SJCRH30 (cell line): ENCODE measurements at regions not wholly inside any gene's neighbourhood (a gene's known extent, or its start where the extent isn't known, plus 50 kb on each side); places are given as distances from the start of the nearest gene placed in this dataset.
"Not testable (repeated sequence)": the region's sequence is repeated elsewhere in the genome, so short reads cannot be mapped to it uniquely, and the experiment has no call there.

Experiments used
- DNase-seq, 2 experiments: peaks; one replicate each; pipeline ENCODE4 v3.0.0-alpha.2; 2015 to 2020
- H3K27ac ChIP-seq: fragments of 250-450 bp; sonication (Bioruptor Pico); 2 replicates; pipeline ENCODE4 v1.5.1; 2020; ENCODE audit warnings: mild to moderate bottlenecking, moderate library complexity
- H3K27me3 ChIP-seq: fragments of 250-450 bp; sonication (Bioruptor Pico); 2 replicates; pipeline ENCODE4 v1.5.1; 2020; ENCODE audit warnings: mild to moderate bottlenecking, moderate library complexity
- H3K36me3 ChIP-seq: fragments of 250-450 bp; sonication (Bioruptor Pico); 2 replicates; pipeline ENCODE4 v1.5.1; 2020; ENCODE audit warnings: mild to moderate bottlenecking, moderate library complexity
- H3K4me1 ChIP-seq: fragments of 250-450 bp; sonication (Bioruptor Pico); 2 replicates; pipeline ENCODE4 v1.5.1; 2020; ENCODE audit warnings: mild to moderate bottlenecking, moderate library complexity
- H3K4me3 ChIP-seq: fragments of 250-450 bp; sonication (Bioruptor Pico); 2 replicates; pipeline ENCODE4 v1.5.1; 2020; ENCODE audit warnings: mild to moderate bottlenecking, moderate library complexity
- H3K9me3 ChIP-seq: fragments of 250-450 bp; sonication (Bioruptor Pico); replicated peaks from 2 replicates; pipeline ENCODE4 v1.5.1; 2020; ENCODE audit warnings: mild to moderate bottlenecking, moderate library complexity

DNA sequence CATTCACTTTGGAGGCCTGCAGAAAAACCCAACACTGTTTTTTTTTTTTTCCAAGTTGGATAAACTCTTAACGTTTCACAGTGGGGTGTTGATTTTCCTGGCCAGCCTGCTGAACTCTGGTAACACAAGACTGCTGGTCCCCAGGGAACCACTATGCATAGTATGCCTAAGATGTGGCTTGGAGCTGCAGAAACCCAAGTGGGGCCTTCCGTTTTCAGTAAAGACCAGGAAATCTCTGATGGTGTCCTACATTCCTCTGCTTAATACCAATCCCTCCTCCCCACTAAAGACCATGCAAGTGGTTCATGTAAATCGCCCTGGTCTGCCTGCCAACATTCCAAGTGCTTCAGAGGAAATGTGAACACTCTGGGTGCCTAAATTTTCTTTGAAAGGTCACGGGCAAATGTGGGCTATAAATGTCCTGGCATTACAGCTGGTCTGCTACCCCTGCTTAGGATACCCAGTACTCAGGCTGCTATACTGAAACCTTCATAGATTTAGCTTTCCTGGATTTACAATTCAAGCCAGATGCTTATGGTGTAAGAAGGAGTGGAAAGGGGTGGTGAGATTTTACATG, 615.4 kb downstream of the MAFB start:
- Histone ChIP-seq H3K36me3 (no peaks in the 10 kb centered on the region), H3K27ac (no peak overlapping the region), H3K4me1 (peaks cover 14% of the 10 kb centered on the region), H3K4me3 (no peak overlapping the region), H3K27me3 (no peaks in the 10 kb centered on the region), H3K9me3 (no peaks in the 10 kb centered on the region)
- DNase-seq, result peak; percentile 90 to 95

DNA sequence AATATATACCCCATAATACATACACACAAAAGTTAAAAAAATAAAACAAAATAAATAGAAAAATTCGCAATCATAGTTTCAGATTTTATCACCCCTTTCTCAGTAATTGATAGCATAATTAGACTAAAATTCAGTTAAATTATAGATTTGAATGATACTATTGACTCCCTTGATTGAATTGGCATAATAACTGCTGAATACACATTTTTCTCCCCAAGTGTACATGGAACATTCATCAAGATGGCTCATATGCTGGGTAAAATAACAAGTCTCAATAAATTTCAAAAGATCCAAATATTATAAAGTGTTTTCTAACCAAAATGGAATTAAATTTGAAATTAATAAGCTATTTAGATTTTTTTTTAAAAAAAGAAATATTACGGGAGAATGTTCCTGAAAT, 616.1 kb downstream of the MAFB start:
- H3K27me3 ChIP-seq, result no peaks in the 10 kb centered on the region
- peaks cover 14% of the 10 kb centered on the region for H3K4me1 ChIP-seq
- no peaks in the 10 kb centered on the region for H3K9me3 ChIP-seq
- H3K4me3 ChIP-seq, result no peak overlapping the region
- H3K36me3 ChIP-seq, result no peaks in the 10 kb centered on the region
- H3K27ac ChIP-seq, result no peak overlapping the region
- no peak for DNase-seq

DNA sequence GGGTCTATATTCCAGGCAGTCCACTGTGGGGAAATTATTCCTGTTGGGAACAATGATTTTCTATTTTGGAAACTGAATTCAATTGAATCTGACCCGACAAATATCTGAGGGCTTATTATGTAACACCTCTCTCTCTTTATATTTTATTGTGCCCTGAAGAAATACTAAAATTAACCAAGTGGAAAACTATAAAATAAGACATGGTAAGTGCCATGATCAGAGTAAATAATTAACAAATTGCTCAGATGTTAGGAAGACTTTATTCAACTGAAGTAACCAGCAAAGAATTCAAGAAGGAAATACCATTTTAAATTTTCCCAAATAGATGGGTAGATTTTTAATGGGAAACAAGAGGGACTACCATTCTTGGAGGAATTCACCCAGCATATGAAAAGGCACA, 632.9 kb downstream of the MAFB start:
- H3K27me3 ChIP-seq, result peaks cover 3% of the 10 kb centered on the region; the same call in 1 of the 2 replicates
- no peak for DNase-seq
- H3K9me3 ChIP-seq, result no peaks in the 10 kb centered on the region; the same call in 1 of the 2 replicates
- no peak overlapping the region for H3K27ac ChIP-seq
- no peaks in the 10 kb centered on the region for H3K36me3 ChIP-seq
- H3K4me3 ChIP-seq, result no peak overlapping the region
- H3K4me1 ChIP-seq, result no peaks in the 10 kb centered on the region

DNA sequence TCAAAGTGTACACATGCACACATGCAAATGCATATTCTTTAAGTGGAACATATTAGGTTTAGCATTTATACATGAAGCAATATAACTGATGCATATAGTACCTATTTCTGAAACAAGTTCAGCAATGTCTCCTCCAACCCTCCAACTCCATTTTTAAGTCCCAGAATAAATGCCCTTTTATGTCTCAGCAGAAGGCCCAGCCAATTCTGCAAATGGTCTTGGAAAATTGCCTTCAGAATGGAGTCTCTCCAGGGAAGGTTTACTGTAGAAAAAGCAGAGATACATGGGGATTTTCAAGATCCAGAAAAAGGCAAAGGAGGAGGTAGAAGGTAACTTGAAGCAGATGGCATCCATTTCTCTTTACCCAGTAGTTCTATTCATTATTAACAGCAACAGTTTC, 633.3 kb downstream of the MAFB start:
- no peaks in the 10 kb centered on the region for H3K4me1 ChIP-seq
- no peak for DNase-seq
- H3K27me3 ChIP-seq, result peaks cover 3% of the 10 kb centered on the region; the same call in 1 of the 2 replicates
- no peak overlapping the region for H3K27ac ChIP-seq
- H3K4me3 ChIP-seq, result no peak overlapping the region
- H3K9me3 ChIP-seq, result no peaks in the 10 kb centered on the region; the same call in 1 of the 2 replicates
- H3K36me3 ChIP-seq, result no peaks in the 10 kb centered on the region

GRCh38 chr20:40054311-40054710, 634.7 kb downstream of the MAFB start:
- Histone ChIP-seq H3K4me1 (no peaks in the 10 kb centered on the region), H3K27me3 (peaks cover 3% of the 10 kb centered on the region; the same call in 1 of the 2 replicates), H3K4me3 (no peak overlapping the region), H3K36me3 (no peaks in the 10 kb centered on the region), H3K27ac (no peak overlapping the region), H3K9me3 (no peaks in the 10 kb centered on the region; the same call in 1 of the 2 replicates)
- DNase-seq, result no peak

GRCh38 chr20:40050596-40050995, 638.4 kb downstream of the MAFB start:
- Histone ChIP-seq H3K36me3 (no peaks in the 10 kb centered on the region), H3K9me3 (no peaks in the 10 kb centered on the region; the same call in 1 of the 2 replicates), H3K27me3 (0 out of 2 replicates have a peak, but pooled peaks cover 5% of the 10 kb centered on the region), H3K4me1 (no peaks in the 10 kb centered on the region), H3K27ac (no peak overlapping the region), H3K4me3 (no peak overlapping the region)
- no peak for DNase-seq

- no peak for DNase-seq
- no peaks in the 10 kb centered on the region; the same call in 1 of the 2 replicates for H3K9me3 ChIP-seq
These were observed 639.2 kb downstream of the MAFB start for GRCh38 chr20:40049854-40050253.

GRCh38 chr20:40046703-40047102, 642.3 kb downstream of the MAFB start:
- no peak for DNase-seq
- H3K36me3 ChIP-seq, result no peaks in the 10 kb centered on the region
- H3K27me3 ChIP-seq, result 0 out of 2 replicates have a peak, but pooled peaks cover 5% of the 10 kb centered on the region
- H3K4me3 ChIP-seq, result no peak overlapping the region
- no peaks in the 10 kb centered on the region for H3K9me3 ChIP-seq
- H3K4me1 ChIP-seq, result no peaks in the 10 kb centered on the region
- H3K27ac ChIP-seq, result no peak overlapping the region

More at GRCh38 chr20:40049854-40050253, 639.2 kb downstream of the MAFB start:
- no peak overlapping the region for H3K27ac ChIP-seq
- H3K4me3 ChIP-seq, result no peak overlapping the region
- no peaks in the 10 kb centered on the region for H3K4me1 ChIP-seq
- 0 out of 2 replicates have a peak, but pooled peaks cover 5% of the 10 kb centered on the region for H3K27me3 ChIP-seq
- no peaks in the 10 kb centered on the region for H3K36me3 ChIP-seq

DNA sequence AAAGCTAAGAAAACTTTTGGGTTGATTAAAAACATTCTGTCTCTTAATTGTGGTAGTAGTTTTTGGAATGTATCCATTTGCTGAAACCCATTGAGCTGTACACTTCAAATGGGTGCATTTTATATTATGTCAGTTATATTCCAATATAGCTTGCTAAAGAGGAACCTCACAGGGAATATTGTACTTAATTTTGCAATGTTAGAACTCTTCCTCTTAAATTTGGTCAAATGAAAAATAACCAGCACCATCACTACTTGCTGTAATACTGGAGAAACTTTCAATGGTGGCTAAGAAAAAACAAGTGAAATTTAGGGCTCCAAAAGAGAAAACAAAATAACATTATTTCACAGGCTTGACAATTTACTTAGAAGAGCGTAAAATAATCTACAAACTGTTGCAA, 651.5 kb downstream of the MAFB start:
- Histone ChIP-seq H3K4me3 (no peak overlapping the region), H3K9me3 (no peaks in the 10 kb centered on the region), H3K27ac (no peak overlapping the region), H3K27me3 (no peaks in the 10 kb centered on the region), H3K36me3 (no peaks in the 10 kb centered on the region; the same call in 1 of the 2 replicates), H3K4me1 (no peaks in the 10 kb centered on the region)
- DNase-seq, result no peak

GRCh38 chr20:40029589-40029988, 659.4 kb downstream of the MAFB start:
- Histone ChIP-seq H3K36me3 (no peaks in the 10 kb centered on the region), H3K4me1 (no peaks in the 10 kb centered on the region), H3K9me3 (no peaks in the 10 kb centered on the region), H3K27ac (no peak overlapping the region), H3K4me3 (no peak overlapping the region), H3K27me3 (no peaks in the 10 kb centered on the region; the same call in 1 of the 2 replicates)
- DNase-seq, result no peak

DNA sequence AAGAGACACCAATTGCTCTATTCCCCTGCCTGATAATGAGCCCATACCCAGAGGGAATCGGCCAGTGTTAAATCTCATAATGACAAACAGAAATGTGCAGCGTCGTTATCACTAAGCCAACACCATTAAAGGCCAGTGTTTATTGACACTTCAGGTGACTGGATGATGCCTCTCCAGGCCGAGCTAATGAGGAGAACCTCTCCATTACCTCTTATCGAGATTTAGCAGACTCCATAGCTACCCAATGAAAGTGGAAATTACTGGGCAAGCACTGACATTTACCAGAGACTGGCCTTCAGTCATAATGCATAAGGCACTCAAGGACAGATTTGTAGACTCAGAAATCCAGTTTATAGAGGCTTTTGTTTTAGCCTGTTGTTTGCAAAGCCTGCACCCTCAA, 669.5 kb downstream of the MAFB start:
- no peak for DNase-seq

GRCh38 chr20:40017765-40018164, 671.3 kb downstream of the MAFB start:
- no peak for DNase-seq
- H3K27ac ChIP-seq, result no peak overlapping the region

More for the DNA sequence above, 669.5 kb downstream of the MAFB start:
- Histone ChIP-seq H3K27ac (no peak overlapping the region), H3K4me3 (no peak overlapping the region), H3K27me3 (no peaks in the 10 kb centered on the region; the same call in 1 of the 2 replicates), H3K4me1 (no peaks in the 10 kb centered on the region), H3K36me3 (no peaks in the 10 kb centered on the region), H3K9me3 (no peaks in the 10 kb centered on the region)

GRCh38 chr20:40016890-40017289, 672.1 kb downstream of the MAFB start:
- Histone ChIP-seq H3K4me3 (no peak overlapping the region), H3K27ac (no peak overlapping the region), H3K27me3 (no peaks in the 10 kb centered on the region), H3K4me1 (no peaks in the 10 kb centered on the region), H3K9me3 (no peaks in the 10 kb centered on the region), H3K36me3 (no peaks in the 10 kb centered on the region)
- no peak for DNase-seq

More at GRCh38 chr20:40017765-40018164, 671.3 kb downstream of the MAFB start:
- H3K4me3 ChIP-seq, result no peak overlapping the region
- H3K9me3 ChIP-seq, result no peaks in the 10 kb centered on the region
- H3K36me3 ChIP-seq, result no peaks in the 10 kb centered on the region
- H3K4me1 ChIP-seq, result no peaks in the 10 kb centered on the region
- H3K27me3 ChIP-seq, result no peaks in the 10 kb centered on the region; the same call in 1 of the 2 replicates

- no peaks in the 10 kb centered on the region for H3K36me3 ChIP-seq
These were observed 672.6 kb downstream of the MAFB start for GRCh38 chr20:40016392-40016791.

GRCh38 chr20:40012026-40012425, 677.0 kb downstream of the MAFB start:
- H3K9me3 ChIP-seq, H3K27me3 ChIP-seq, H3K27ac ChIP-seq, H3K4me3 ChIP-seq, DNase-seq, H3K36me3 ChIP-seq: not testable (repeated sequence)
- peaks cover 11% of the 10 kb centered on the region for H3K4me1 ChIP-seq

More at GRCh38 chr20:40016392-40016791, 672.6 kb downstream of the MAFB start:
- Histone ChIP-seq H3K4me3 (no peak overlapping the region), H3K4me1 (no peaks in the 10 kb centered on the region; the same call in 1 of the 2 replicates), H3K27me3 (no peaks in the 10 kb centered on the region), H3K27ac (no peak overlapping the region), H3K9me3 (no peaks in the 10 kb centered on the region)
- DNase-seq, result no peak

- peak overlapping the region; percentile 19 for H3K27ac ChIP-seq
- H3K9me3 ChIP-seq, result no peaks in the 10 kb centered on the region
- no peaks in the 10 kb centered on the region for H3K27me3 ChIP-seq
- no peaks in the 10 kb centered on the region for H3K36me3 ChIP-seq
- peaks cover 11% of the 10 kb centered on the region for H3K4me1 ChIP-seq
- no peak overlapping the region for H3K4me3 ChIP-seq
- peak; percentile 63 to 73 for DNase-seq
These were observed 678.6 kb downstream of the MAFB start for GRCh38 chr20:40010483-40010882.
